SU-DHL-6 (cell line): ENCODE measurements at regions not wholly inside any gene's neighbourhood (a gene's known extent, or its start where the extent isn't known, plus 50 kb on each side); places are given as distances from the start of the nearest gene placed in this dataset.

Experiments
- H2AFZ ChIP-seq: fragments of 200-600 bp; sonication (generic); 2 replicates; pipeline ENCODE4 v1.6.1; 2014; ENCODE audit warnings: low read depth, mild to moderate bottlenecking, moderate library complexity, mixed read lengths, antibody characterized with exemption, low read length; ENCODE audit not compliant: severe bottlenecking
- H3F3A ChIP-seq: fragments of 200-600 bp; shearing (Covaris generic); 2 replicates; pipeline ENCODE4 v1.6.0; 2016; ENCODE audit warnings: antibody characterized with exemption, mild to moderate bottlenecking; ENCODE audit not compliant: insufficient read depth
- H3K27ac ChIP-seq: fragments of 200-600 bp; sonication (generic); 2 replicates; pipeline ENCODE4 v1.5.1; 2016; ENCODE audit warnings: low read depth, mild to moderate bottlenecking, low read length, moderate library complexity, mixed read lengths
- H3K27me3 ChIP-seq: fragments of 200-600 bp; sonication (generic), shearing (Covaris generic); 2 replicates; pipeline ENCODE4 v1.6.0; 2014; ENCODE audit warnings: mild to moderate bottlenecking, low read length
- H3K36me3 ChIP-seq: fragments of 200-600 bp; sonication (generic); 2 replicates; pipeline ENCODE4 v1.6.1; 2014; ENCODE audit warnings: mild to moderate bottlenecking, low read length, mixed read lengths
- H3K4me2 ChIP-seq: fragments of 300-600, 200-600 bp; shearing (Covaris generic), sonication (generic); 2 replicates; pipeline ENCODE4 v1.6.0; 2014; ENCODE audit warnings: low read length, low read depth, mild to moderate bottlenecking; ENCODE audit not compliant: poor library complexity, severe bottlenecking
- H3K4me3 ChIP-seq: fragments of 200-600 bp; sonication (generic); 2 replicates; pipeline ENCODE4 v1.5.1; 2014; ENCODE audit warnings: antibody characterized with exemption, low read length, mild to moderate bottlenecking, mixed read lengths; ENCODE audit not compliant: insufficient read depth, poor library complexity, severe bottlenecking
- H3K79me2 ChIP-seq: fragments of 200-600 bp; sonication (generic); 2 replicates; pipeline ENCODE4 v1.6.1; 2014; ENCODE audit warnings: mild to moderate bottlenecking, low read length, moderate library complexity; ENCODE audit not compliant: insufficient read depth
- H3K9ac ChIP-seq: fragments of 200-600 bp; sonication (generic); 2 replicates; pipeline ENCODE4 v1.7.0; 2014; ENCODE audit warnings: mild to moderate bottlenecking, low read length
- H3K9me2 ChIP-seq: fragments of 200-600 bp; sonication (generic); replicated peaks from 2 replicates; pipeline ENCODE4 v1.6.1; 2014; ENCODE audit warnings: low read length; ENCODE audit not compliant: insufficient read depth
- H3K9me3 ChIP-seq: fragments of 200-600 bp; sonication (generic); 2 replicates; pipeline ENCODE4 v1.6.1; 2014; ENCODE audit warnings: low read length, mixed read lengths; ENCODE audit not compliant: insufficient read depth
- H4K20me1 ChIP-seq: fragments of 200-600 bp; sonication (generic); 2 replicates; pipeline ENCODE4 v1.6.1; 2014; ENCODE audit warnings: low read depth, mild to moderate bottlenecking, antibody characterized with exemption, low read length, moderate library complexity, mixed read lengths
- EZH2phosphoT487 ChIP-seq: fragments of 200-600 bp; sonication (generic), shearing (Covaris generic); conservative IDR thresholded peaks from 2 replicates; pipeline ENCODE4 v1.6.1; 2018; ENCODE audit warnings: mild to moderate bottlenecking, antibody characterized with exemption, low read length, moderate library complexity, mixed read lengths
- TF ChIP-seq, protein P1 (sequence below): fragments of 200-600 bp; sonication (generic); IDR thresholded peaks from one replicate; pipeline ENCODE4 v1.5.1; 2017; ENCODE audit warnings: antibody characterized with exemption, mild to moderate bottlenecking, low read length, moderate library complexity; ENCODE audit not compliant: insufficient read depth, poor library complexity, severe bottlenecking

DNA sequence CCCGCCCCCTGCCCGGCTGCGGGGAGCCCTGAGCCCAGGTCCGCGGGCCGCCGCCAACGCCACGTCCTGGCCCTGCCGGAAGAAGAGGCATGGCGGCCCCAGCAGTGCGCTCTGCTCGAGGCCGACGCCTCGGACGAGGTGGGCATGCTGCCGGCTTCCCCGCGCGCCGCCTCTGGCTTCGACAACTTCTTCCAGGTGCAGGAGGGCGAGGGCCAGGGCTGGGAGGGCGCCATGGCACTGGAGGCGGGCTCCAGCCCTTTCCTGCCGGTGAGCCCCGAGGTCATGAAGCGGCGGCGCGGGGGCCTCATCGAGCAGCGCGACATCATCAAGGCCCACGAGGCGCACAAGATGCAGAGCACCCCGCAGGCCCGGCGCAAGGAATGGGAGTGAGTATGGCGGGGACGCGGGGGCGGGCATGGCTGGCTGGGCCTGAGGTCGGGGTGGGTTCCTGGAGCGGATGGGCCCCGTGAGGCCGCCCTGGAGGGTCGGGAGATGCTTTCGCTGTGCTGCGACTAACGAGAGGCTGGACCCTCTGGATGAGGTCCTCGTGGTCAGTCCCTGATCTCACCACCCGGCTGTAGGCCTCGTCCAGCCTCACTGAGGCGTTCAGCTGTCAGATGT lies 70.0 kb upstream of the CACNA1E start:
- TF ChIP-seq EZH2phosphoT487 = no peak
- TF ChIP-seq, protein P1, sequence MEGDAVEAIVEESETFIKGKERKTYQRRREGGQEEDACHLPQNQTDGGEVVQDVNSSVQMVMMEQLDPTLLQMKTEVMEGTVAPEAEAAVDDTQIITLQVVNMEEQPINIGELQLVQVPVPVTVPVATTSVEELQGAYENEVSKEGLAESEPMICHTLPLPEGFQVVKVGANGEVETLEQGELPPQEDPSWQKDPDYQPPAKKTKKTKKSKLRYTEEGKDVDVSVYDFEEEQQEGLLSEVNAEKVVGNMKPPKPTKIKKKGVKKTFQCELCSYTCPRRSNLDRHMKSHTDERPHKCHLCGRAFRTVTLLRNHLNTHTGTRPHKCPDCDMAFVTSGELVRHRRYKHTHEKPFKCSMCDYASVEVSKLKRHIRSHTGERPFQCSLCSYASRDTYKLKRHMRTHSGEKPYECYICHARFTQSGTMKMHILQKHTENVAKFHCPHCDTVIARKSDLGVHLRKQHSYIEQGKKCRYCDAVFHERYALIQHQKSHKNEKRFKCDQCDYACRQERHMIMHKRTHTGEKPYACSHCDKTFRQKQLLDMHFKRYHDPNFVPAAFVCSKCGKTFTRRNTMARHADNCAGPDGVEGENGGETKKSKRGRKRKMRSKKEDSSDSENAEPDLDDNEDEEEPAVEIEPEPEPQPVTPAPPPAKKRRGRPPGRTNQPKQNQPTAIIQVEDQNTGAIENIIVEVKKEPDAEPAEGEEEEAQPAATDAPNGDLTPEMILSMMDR = no peak
- no peak overlapping the region for H2AFZ ChIP-seq
- H3K36me3 ChIP-seq = no peaks in the 10 kb centered on the region
- H4K20me1 ChIP-seq = no peaks in the 10 kb centered on the region
- no peak overlapping the region for H3K4me3 ChIP-seq
- H3K9me2 ChIP-seq = no peaks in the 10 kb centered on the region
- no peaks in the 10 kb centered on the region for H3K79me2 ChIP-seq
- H3F3A ChIP-seq = no peaks in the 10 kb centered on the region
- H3K27ac ChIP-seq = no peak overlapping the region
- H3K9ac ChIP-seq = no peak overlapping the region
- no peak overlapping the region for H3K4me2 ChIP-seq
- H3K27me3 ChIP-seq = no peaks in the 10 kb centered on the region
- no peaks in the 10 kb centered on the region for H3K9me3 ChIP-seq

DNA sequence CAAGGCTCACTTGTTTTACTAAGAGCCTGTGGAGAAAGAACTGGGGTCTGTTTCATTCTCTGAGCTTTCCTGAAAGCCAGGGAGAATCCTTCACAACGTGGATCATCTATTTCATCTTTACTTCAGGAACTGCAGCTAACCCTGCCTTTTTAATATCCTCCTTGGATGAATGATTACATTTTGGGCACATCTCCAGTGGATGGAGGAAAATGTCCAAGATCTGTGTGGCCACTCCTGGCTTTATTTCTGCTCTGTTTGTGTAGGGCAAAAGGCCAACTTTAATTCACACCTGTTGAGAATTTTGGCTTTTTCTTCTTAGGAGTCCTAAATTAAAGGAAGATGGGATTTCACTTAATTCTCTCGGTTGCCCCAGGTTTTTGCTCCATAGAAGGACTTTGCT lies 69.5 kb upstream of the CACNA1E start:
- no peaks in the 10 kb centered on the region for H3K79me2 ChIP-seq

DNA sequence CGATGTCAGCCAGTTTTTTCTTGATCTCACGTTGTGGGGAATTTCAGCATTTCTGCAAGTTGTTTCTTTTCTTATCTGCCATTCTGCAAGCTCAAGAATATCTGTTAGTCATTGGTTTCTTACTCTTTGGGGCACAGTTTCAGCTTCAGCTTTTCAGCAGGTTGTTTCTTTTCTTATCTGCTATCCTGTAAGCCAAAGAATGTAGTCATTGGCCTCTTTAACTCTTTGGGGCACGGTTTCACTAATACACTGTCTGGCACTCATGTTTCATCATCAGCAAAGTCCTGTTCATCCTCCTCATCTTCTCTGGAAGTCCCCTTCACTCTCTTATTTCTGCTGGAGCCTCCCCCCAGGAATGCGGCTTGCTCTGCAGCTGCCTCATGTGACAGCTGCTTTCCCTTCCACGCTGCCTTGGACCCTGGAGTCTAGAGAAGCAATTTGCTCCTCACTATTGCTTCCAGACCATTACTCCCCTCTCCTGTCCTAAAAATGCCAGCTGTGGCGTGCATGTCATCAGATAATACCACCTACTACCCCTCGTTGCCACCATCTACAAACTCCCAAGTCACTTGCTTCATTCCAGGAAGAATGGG lies 67.0 kb upstream of the CACNA1E start:
- H3K4me2 ChIP-seq = no peak overlapping the region

More for the DNA sequence above, 69.5 kb upstream of the CACNA1E start:
- Histone ChIP-seq H3K27me3 (no peaks in the 10 kb centered on the region), H3K9me2 (no peaks in the 10 kb centered on the region), H4K20me1 (no peaks in the 10 kb centered on the region), H3K9ac (no peak overlapping the region), H2AFZ (no peak overlapping the region), H3K27ac (no peak overlapping the region), H3K4me2 (no peak overlapping the region), H3K4me3 (no peak overlapping the region), H3F3A (no peaks in the 10 kb centered on the region), H3K36me3 (no peaks in the 10 kb centered on the region), H3K9me3 (no peaks in the 10 kb centered on the region)
- TF ChIP-seq EZH2phosphoT487 = no peak
- TF ChIP-seq, protein P1 = no peak

More for the DNA sequence above, 67.0 kb upstream of the CACNA1E start:
- Histone ChIP-seq H3K27ac (no peak overlapping the region), H3K36me3 (no peaks in the 10 kb centered on the region), H4K20me1 (no peaks in the 10 kb centered on the region), H3F3A (no peaks in the 10 kb centered on the region), H3K79me2 (no peaks in the 10 kb centered on the region), H3K27me3 (no peaks in the 10 kb centered on the region), H3K9me2 (no peaks in the 10 kb centered on the region), H2AFZ (no peak overlapping the region), H3K9me3 (no peaks in the 10 kb centered on the region), H3K4me3 (no peak overlapping the region), H3K9ac (no peak overlapping the region)
- TF ChIP-seq, protein P1 = no peak
- no peak for TF ChIP-seq EZH2phosphoT487
